HG03457 (cell line): ENCODE measurements at regions not wholly inside any gene's neighbourhood (a gene's known extent, or its start where the extent isn't known, plus 50 kb on each side); places are given as distances from the start of the nearest gene placed in this dataset.
"Not testable (repeated sequence)": the region's sequence is repeated elsewhere in the genome, so short reads cannot be mapped to it uniquely, and the experiment has no call there.

Source experiments
- ATAC-seq: cut with Tn5 transposase; IDR thresholded peaks from one replicate; pipeline ENCODE4 v1.9.1; 2021; ENCODE audit warnings: moderate number of reproducible peaks; ENCODE audit not compliant: unreplicated experiment

DNA sequence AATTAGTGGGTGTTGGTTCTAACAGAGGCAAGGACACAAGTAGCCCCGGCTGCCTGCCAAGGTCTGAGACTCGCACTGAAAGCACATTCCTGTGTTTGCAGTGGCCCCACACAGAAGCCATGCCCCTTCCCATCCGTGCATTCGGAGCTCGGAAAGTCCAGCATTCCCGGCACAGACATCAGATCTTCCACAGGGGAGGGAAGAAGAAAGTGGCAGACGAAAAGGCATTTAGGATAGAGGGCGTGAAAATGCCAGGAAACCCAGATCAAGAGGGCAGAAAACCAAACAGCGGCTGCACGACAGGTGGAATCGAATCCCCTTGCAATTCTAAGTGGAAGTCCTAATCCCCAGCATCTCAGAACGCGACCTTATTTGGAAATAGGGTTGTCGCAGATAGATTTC, 105.5 kb upstream of the ASB18 start:
- ATAC-seq = no peak

DNA sequence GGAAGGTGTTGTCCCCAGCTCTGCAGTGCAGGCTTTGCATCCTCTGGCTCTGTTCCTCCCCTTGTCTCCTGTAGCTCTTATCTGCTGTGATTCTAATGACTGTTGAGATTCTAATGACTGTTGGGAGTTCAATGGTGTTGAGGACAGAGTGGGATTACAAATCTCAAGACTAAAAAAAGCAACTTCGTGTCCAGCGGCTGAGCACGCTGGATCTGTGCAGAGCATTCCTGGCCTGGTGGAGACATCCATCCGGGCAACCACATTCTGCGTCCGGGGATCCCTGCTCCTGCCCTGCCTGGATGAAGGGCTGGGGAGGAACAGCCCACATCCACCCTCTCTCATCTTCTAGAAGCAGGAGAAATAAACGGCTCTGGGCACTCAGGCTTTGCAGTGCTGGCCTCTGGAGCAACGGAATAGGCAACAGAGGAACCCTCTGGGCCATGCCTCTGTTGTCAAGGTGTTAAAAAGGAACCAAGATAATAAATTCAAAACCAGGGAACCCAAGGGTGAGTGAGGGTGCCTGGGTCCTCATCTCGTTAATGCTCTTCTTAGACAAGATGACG, 106.7 kb upstream of the ASB18 start:
- ATAC-seq = no peak

DNA sequence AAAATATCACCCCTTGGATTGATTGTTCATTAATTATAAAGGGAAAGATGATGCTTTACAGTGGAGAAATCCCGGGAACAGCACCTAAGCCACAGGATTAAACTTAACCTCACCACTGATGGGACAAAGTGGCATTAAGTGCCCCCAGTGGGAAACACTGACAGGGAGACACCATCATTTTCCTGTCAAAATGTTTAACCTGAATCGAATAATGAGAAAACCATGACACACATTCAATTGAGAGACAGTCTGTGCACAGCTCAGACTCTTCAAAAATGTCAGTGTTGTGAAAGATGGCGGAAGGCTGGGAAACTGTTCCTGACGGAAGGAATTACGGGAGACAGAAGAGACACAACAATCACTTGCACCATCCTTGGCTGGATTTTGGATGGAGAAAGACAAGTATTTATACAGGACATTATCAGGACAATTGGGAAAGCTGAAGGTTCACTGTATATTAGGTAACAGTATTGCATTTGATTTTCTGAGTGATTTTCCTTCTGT, 111.8 kb upstream of the ASB18 start:
- ATAC-seq = no peak

DNA sequence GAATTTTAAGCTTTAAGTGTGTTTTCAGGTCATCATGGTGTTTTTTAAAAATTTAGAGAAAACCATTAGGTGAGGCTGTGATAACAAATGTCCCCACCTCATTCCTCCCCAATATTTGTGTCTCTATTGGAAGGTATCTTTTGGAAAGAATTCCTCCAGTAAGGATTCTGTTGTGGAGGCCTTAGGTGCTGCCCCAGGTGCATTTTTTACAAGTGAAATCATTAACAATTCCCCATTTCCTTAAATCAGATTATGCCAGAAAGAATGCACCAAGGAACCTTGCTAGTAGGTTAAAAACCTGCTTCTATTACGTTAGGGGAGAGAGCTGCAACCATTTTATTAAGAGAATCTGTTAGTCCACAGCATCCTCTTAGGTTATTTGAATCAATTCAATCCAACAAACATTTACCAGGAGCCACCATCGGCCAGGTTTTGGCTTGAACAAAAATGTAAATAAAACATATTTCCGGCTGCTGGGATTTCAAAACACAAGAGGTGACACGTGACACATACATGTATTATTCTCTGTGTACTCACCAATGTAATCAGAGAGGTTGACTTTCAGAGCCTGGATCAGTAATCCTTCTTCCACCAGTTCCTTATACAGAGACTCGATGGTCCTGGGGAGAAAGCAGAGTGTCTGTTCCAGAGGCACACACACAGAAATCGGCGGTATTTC, 112.5 kb upstream of the ASB18 start:
- no peak for ATAC-seq

DNA sequence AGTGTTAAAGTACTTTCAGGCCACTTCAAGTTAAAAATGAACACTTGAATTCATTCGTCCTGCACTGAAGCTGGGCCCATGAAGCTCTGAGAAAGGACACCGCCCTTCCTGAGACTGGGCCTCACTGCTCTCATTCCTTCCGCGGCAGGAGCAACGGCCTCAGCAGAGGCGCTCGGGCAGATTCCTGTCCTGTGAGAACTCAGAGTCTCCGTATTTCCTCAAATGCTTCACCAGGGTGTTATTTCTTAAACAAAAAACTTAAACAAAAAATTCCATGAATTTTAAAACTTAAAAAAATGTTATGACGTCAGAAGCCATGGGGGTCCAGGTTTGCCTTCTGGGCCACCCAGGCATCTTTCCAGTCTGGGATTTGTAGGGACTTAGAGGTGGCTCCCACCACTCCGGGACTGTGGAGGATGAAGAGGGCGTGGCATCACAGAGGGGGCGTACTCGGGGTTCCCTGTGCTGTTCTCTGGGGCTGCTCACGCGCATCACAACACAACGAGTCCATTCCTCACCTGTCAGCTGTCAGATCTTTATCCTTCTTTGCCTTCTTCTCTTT, 115.9 kb upstream of the ASB18 start:
- ATAC-seq = no peak

DNA sequence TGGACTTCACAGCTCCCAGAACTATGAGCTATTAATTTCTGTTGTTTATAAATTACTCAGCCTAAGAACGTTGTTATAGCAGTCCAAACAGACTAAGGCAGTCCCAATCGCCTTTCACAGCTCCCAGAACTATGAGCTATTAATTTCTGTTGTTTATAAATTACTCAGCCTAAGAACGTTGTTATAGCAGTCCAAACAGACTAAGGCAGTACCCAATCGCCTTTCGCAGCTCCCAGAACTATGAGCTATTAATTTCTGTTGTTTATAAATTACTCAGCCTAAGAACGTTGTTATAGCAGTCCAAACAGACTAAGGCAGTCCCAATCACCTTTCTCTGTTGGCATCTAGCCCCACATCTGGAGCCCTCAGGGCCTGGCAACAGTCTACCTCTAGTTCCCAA, 117.0 kb upstream of the ASB18 start:
- ATAC-seq = not testable (repeated sequence)

DNA sequence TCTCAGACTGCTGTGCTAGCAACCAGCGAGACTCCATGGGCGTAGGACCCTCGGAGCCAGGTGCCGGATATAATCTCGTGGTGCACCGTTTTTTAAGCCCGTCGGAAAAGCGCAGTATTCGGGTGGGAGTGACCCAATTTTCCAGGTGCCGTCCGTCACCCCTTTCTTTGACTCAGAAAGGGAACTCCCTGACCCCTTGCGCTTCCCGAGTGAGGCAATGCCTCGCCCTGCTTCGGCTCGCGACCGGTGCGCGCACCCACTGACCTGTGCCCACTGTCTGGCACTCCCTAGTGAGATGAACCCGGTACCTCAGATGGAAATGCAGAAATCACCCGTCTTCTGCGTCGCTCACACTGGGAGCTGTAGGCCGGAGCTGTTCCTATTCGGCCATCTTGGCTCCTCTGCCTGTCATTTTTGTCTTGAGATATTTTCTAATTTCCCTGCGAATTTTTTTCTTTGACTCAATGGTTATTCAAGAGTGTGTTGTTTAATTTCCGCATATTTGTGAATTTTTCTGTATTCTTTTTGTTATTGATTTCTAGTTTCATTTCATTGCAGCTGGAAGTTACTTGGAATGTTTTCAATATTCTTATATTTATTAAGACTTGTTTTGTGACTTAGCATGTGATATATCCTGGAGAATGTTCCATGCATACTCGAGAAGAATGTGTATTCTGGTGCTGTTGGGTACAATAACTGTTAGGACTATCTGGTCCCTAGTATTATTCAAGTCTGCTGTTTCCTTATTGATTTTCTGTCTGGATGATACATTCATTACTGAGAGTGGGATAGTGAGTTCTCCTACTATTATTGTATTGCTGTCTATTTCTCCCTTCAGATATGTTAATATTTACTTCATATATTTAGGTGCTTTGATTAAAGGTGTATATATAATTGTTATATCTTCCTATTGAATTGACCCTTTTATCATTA, 125.3 kb upstream of the ASB18 start:
- not testable (repeated sequence) for ATAC-seq

DNA sequence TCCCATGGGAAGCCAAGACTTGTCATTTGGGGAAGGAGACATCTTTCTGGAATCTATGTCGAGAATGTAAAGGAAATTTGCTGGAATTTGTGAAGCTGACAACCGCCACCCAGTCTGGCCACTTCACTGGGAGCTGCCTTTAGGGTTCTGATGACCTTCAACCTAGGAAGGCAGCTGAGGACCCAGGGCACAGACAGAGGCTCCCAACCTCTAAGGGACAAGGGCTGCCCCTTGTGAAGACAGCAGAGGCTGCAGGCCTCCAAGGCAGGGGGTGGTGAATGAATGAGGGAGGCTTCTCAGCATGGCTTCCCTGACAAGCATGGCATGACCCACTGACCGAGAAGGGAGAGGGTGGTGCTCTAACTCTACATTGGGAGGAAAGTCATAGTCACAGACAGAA, 128.9 kb upstream of the ASB18 start:
- ATAC-seq = no peak

DNA sequence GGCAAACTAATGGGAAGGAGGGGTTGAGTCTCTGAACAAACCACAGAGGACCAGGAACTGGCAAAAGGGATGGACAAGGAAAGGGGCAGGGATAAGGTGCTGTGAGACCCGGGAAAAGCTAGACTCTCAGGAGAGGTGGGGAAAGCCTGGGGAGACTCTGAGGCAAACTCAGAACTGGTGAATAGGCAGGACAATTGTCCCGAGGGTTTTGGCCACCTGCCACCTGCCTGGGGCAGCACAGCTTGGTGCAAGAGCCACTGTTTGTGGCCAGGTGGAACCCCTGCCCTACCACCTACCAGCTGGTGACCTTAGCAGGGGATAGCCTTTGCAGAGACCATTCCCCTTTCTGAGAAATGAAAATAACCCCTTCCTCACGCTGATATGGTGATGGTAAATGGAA, 129.4 kb upstream of the ASB18 start:
- no peak for ATAC-seq

DNA sequence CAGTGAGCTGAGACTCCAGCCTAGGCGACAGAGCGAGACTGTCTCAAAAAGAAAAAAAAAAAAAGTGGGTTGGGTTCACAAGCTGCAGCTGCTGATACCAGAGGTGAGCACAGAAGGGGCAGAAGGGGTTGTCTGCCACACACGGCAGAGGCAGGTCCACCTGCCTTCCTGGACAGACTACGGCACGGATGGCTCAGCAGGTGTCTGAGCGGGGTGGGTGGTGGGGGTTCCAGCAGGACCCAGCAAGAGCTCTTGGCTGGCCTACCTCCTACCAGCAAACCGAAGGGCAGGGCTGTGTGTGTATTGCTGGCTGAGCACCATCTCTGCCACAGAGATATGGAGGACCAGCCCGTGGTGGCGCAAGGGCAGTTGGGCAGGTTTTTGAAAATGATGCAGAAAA, 130.4 kb upstream of the ASB18 start:
- no peak for ATAC-seq

DNA sequence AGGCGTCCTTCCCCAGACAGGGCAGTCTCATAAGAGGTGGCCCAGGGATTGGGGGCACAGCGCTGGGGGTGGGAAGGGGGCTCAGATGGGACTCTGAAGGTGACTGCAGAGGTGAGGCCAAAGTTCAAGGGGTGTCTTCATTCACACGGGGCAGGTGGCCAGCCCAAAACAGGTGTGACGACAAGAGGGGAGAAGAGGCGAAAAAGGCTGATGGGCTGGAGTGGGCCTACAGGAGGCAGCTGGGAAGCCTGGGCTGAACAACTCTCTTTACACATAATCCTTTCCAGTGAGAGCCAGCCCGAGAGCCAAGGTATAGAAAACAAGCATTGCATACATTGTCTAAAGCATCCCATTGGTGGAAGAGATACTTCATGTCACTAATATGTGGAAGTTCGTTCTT, 130.9 kb upstream of the ASB18 start:
- no peak for ATAC-seq

DNA sequence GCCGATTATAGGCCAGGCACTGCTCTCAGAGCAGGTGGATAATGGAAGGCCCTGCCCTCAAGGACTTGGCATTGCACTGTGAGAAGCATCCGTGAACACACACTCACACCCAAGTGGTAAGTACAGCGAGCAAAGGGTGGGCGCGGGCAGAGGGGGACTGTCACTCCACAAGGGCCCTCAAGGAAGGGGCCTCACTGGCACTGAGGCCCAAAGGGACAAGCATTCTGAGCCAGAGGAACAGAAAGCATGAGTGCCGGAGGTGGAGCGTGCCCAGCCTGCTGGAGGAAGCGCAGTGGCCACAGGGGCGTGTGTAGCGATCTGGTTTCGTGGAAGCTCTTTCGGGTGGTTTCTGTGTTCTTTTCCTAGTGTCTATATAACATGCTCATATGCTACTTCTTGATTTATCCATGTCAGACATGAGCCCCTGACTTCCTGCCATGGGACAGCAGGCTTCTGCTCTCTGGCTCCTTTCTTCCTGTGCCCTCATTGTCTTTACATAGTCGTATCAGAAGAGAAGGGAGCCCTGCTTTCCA, 132.7 kb upstream of the ASB18 start:
- ATAC-seq = no peak

DNA sequence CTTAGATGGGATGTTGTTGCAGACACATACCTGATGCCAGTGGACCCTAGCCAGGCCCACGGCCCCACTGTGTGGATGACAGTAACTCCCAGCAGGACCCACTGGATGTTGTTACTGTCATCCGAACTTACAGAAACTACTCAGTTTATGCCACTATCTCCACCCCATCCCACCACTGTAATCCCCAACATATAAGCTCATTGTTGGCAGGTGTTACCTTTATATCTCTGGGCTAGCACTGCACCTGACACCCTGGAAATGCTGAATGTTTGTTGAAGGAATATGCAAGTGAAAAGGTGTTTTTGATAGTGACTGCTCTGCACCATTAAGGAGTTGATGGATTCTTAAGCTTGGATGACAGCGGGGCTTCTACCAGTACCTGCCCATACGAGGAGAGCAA, 133.5 kb upstream of the ASB18 start:
- no peak for ATAC-seq

DNA sequence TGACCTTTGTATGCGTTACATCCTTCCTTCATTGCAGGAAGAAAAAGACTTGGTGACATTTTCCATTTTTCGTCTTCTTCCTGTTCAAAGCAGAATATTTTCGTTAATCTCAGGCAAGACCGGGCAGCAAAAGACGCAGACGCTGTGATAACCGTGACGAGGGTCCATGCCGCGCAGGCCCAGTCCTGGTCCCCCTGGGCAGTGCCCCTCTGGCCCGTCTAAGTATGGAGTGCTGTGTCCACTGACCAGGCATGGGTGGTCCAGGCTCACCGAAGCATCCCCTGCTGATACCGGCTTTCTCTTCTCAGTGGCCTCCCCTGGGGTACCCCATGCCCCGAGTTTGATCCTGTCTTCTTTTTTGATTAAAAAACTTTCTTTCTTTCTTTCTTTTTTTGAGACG, 135.2 kb upstream of the ASB18 start:
- ATAC-seq = no peak

DNA sequence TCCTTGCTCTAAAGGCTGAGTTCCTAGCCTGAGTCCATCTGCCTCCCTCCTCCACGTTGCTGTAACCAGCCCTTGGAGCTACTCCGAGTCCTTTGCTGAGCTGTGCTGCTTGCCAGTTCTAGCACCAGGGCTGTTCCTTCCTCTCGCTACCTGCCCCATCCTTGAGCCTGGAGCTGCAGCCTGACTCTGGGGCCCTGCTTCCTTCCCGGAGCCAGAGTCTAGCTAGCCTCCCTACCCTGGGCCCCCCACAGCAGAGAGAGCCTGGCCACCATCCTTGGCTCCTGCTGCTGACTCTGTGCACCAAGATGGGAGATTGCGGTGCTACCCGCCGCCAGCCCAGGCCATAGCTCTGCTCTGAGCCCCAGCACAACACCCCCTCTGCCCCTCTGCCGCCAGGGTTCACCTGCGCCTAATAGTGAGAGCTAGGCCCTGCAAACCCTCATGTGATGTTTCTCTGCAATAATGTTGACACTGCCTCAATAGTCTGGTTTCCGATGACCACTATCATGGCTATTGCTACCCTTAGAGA, 135.9 kb upstream of the ASB18 start:
- no peak for ATAC-seq

DNA sequence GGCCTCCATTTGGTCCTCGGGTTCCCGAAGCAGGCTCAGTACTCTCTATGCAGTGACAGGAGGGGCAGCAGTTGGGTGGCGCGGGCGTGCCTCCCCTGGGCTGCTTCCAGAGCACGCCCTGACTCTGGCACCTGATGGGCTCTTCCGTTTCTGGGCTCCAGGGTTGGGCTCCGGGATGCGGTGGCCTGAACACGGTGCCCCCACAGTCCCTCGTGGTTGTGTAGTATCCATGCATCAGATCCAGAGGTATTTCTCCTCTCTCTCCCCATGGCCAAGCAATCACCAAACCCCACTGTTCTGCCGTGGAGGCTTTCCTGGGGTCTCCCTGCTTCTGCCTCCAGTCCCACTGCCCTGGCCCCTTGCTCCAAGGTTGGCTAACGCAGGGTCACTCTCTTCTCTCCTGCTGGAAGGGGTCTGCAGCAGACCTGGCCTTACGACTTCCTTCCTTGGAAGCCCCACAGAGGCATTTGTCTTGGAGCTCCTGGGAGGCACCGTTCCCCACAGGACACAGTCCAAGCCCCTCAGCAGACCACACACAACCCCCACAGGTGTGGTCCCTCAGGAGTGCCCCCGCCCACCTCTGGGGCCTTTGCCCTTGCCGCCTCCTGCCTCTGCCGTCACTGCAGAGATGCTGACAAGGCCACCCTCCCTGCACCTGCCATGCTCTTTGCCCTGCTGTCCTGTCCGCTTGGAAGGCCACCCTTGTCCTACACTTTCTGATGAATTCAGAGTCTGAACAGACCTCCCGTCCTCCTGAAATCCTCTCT, 136.6 kb upstream of the ASB18 start:
- no peak for ATAC-seq

DNA sequence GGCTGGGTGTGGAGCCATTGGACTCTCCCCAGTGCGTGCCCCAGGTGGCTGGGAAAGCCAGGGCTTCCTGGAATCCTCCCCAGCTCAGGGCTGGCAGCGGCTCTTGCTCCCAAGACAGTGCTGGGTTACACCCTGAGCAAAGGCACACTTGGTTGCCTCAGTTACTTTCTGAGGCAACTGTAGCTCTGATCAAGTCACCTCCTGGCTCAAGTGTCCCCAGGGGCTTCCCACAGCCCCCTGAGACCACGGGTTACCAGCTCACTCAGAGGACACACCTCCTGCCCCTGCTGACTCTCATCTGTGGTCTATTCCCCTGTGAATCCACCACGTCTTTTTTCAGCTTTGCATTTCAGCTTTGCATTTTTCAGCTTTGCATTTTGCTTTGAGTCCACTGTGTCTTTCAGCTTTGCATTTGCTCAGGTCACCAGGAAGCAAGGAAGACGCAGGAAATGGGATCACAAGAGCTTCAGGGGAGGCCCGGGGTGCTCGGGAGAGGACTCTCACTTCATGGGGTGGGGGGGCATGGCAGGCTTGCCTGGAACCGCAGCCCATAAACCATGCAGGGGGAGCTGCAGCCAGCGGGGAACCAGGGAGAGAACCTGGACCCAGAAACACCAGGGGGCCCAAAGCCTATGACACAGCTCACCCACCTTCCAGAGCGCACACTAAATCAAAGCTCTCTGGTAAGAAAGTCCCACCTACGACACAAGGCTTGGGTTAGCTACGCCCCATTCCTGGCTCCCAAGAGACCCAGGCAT, 138.0 kb upstream of the ASB18 start:
- ATAC-seq = no peak

DNA sequence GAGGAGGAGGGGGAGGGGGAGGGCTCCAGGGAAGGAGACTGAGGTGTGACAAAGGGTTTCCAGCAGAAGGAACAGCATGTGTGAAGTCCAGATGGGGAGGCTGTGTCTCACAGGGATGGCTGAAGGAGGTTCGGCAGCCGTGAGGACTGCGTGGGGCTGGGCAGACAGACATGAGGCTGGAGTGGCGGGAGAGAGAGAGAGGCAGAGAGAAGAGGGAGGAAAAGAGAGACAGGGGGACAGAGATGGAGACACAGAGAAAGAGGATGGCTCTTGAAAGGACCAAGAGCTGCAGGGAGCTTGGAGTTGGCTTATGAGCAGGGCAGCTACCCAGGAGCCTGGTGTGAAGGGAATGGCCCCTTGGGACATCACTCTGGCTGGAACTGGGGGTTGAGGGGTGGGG, 138.9 kb upstream of the ASB18 start:
- no peak for ATAC-seq

DNA sequence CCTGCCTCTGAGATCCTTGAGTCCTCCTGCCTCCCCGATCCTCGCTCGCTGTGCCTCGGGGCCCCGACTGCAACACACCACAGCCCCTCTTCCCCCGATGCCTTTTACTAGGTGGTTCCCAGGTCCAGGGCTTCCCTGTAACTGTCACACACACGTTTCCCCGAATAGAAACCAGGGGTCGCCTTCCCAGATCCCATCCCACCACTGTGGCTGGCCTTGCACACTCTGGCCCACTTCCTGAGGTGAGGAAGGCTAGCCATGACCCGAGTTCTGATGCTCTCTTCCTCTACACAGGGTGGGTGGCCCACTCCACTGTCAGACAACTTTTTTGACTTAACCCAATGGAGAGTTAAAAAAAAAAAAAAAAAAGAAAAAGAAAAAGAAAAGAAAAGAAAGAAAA, 139.6 kb upstream of the ASB18 start:
- ATAC-seq = no peak

DNA sequence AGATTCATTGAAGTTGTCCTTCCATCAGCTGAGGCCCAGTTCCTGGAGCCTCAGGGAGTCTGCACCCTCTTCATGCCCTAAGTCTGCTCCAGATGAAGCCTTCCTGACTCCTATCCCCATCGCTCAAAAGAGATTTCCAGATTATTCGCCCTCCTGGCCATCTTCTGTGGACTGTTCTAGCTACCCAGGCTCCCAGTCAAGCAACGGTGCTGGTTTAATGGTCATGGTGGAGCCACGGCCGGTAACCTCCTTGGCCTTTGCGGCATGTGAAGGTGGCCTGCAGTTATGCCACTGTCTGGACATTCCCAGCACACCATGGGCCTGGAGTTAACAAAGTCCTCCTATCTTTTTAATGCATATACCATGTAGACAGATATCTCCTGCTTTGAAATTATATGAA, 140.1 kb upstream of the ASB18 start:
- ATAC-seq = no peak
